ENCODE measurements at regions not wholly inside any gene's neighbourhood (a gene's known extent, or its start where the extent isn't known, plus 50 kb on each side); places are given as distances from the start of the nearest gene placed in this dataset.

DNA sequence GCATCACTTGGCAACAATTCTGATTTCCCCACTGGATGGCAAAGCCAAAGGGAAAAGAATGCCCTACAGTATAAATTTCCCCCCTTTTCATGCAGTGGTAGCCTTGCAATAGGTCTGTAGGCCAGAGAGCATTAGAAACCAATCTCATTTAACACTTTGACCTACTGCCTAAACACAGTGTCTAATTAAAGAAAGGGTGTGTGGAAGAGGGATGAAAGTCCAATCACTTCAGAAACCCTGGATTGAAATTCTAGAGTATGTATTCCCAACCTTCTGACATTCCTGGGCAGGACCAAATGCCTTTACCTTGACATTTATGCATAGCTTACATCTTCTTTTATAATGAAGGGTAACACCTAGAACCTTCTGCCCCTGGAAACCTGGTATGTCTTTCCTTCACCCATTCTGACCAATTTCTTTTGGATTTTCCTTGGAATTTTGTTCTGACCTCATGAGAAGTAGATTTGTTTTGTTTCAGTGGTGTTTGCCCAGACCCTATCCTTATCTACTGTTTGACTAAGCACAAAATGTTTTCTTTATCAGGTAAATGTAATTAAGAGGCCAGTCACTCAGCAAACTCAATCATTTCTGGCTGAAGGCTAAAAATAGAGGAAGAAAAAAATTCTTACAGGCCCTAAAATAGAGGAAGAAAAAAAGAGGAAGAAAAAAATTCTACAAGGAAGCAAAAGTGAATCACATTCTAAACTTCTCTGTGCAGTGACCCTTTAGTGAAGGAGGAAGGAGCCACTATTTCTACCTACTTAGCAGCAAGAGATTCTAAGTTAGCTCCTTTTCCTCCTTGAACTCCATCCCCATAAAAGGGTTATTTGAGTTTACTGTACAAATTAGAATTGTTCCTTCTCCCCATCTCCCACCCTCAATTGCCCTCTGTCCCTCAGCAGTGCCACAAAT, 129.5 kb upstream of the DSCAM start:
- no peak for DNase-seq (ENCODE audit: low read depth in 4 of 4, low spot score in 3 of 4)

DNA sequence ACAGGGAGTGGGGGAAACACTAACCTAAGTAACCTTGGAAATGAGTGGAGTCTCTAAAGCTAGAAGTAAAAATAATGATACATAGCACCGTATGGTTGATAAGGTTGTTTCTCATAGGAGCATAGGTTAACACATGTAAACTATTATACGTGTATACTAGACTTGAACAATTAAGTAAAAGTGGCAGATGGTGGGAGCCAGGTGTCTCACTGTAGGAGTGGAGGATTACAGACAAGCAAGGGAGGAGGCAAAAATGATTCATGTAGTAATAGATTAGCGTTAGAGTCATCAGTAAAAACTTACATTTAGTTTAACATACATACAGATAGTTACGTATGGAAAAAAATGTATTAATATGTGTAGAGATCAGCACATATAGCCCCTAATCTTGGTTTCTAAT, 138.4 kb upstream of the DSCAM start:
- no peak for DNase-seq (ENCODE audit: low read depth in 4 of 4, low spot score in 3 of 4)

DNA sequence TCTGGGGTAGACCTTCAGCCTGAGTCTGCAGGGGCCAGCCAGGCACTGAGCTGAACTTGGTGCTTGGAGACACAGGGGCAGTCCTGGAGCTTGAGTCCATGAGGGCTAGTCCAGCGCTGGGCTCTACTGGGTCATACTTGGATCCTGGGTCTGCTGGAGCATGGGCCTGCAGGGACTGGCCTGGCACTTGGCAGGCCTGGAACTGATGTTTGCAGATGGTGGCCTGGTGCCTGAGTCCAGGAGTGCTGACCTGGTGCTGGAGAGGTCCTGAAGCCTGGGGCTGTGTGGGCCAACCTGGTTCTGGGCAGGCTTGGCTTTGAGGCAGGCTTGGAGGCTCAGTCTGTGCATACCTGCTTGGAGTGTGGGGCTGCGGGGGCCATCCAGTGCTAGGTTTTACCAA, 143.4 kb upstream of the DSCAM start:
- no peak for DNase-seq (ENCODE audit: low read depth in 4 of 4, low spot score in 3 of 4)

DNA sequence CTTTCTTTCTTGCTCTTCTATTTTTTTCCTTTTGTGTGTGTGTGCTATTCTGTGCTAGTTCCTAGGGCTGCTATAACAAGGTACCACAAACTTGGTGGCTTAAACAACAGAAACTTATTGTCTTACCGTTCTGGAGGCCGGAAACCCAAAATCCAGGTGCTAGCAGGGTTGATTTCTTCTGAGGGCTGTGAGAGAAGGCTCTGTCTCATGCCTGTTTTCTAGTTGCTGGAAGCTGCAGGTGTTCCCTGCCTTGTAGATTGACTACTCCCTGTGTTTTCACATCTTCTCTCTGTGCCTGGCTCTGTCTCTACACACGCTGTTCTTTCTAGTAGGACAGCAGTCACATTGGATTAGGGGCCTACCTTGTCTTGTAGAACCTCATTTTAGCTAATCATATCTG, 150.9 kb upstream of the DSCAM start:
- no peak for DNase-seq (ENCODE audit: low read depth in 4 of 4, low spot score in 3 of 4)

DNA sequence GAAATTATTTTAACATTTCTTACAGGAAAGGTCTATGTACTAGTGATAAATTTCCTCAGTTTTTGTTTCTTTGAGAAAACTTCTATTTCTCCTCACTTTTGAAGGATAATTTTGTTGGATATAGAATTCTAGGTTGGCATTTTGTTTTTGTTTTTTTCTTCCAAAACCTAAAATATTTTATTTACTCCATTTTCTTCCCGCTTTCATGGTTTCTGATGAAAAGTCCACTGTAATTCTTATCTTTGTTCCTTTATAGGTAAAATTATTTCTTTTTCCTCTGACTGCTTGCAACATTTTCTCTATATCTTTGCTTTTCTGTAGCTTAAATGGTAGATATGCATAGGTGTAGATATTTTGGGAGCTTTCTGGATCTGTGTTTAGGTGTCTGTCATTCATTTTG, 153.9 kb upstream of the DSCAM start:
- DNase-seq (ENCODE audit: low read depth in 4 of 4, low spot score in 3 of 4), result no peak

- DNase-seq (ENCODE audit: low read depth in 4 of 4, low spot score in 3 of 4), result no peak
Measured at GRCh38 chr21:41006636-41007035, 159.7 kb upstream of the DSCAM start.

DNA sequence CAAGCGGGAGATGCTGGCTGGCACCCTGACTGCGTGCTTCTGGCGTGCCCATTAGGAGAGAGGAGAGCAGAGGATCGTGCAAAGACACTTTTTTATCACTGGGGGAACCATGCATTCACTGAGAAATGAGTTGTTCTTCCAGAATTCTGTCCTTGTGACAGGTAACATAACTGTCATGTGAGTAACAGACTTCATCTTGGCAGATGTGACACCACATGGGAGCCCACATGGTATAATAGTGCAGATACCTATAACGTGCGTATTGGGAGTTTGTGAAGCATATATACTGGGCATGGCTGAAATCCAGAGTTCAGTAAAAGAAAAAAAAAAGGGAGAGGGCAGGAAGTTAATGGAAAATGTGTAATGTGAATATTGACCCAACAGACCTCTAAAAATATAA, 159.6 kb upstream of the BACE2 start:
- DNase-seq (ENCODE audit: low read depth in 4 of 4, low spot score in 3 of 4), result no peak

GRCh38 chr21:41008974-41009373, 159.0 kb upstream of the BACE2 start:
- no peak for DNase-seq (ENCODE audit: low read depth in 4 of 4, low spot score in 3 of 4)

DNA sequence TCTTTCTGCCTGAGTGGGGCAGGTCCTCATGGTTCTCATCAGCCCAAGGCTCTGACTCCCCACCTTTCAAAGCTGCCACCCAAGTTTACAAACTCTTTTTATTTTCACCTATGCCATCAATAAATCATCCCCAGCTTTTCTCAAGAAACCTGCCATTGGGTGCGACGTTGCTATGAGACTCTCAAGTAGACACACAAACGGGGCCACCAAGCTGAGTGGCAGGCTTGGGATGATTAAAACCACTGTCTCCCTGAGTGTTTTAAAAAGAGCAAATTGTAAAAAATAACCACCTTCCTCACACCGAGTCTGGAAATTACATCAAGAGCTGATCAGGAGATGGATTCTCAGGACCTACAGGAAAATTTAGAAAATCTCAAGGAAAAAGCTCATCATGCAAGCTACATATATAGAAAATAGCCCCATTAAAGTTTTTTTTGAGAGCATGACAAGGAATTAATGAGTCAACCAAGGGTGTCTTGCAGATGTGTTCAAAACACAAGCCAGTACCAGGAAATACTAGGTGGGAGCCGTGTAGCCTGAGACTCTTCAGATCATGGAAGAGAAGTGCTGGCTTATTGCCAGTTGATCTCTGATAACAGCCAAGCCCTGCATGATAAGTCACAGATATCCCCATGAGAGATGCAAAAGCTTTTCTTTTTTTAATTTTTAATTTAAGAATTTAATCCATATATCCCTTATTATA, 158.4 kb upstream of the BACE2 start:
- no peak for DNase-seq (ENCODE audit: low read depth in 4 of 4, low spot score in 3 of 4)

DNA sequence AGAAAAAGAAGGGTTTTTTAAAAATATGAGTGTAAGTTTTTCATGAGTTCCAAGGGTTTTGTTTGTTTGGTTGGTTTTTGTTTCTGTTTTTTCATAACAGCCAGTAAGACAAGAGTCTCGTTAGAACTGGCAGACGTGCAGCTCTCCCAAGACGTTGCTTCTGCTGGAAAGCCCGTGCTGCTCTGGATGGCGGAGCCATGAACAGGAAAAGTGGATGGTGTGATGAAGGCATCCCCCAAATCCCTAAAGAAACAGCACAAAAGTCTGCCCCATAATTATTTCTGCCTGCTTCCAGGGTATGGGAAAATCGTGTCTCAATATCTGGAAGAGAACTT, 157.9 kb upstream of the BACE2 start:
- no peak for DNase-seq (ENCODE audit: low read depth in 4 of 4, low spot score in 3 of 4)

DNA sequence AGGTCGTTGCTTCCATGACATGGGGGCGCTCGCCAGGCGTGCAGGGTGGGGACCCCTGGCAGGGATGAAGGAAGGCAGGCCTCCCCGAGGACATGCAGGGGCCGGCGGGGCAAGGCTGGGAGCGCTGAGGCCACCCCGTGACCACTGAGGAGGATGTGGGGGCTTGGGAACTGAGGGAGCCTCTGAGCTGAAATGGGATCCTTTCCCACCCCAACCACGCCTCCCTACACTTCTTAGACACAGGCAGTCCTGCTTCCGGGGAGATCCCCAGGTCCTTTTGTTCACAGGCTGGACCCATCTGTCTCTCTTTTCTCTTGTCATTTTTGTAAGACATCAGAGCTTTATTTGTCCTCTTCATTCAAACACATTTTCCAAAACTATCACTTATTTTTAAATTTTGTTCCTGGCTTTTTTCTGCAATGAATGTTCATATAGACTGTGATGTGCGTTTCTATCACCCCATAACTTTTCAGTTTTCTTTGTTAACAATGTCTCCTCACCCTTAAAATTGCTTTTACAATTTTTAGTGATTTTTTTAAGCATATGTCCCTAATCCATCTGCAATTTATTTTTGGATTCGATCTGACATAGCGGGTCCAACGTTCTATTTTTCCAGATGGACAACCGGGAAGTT, 156.7 kb upstream of the BACE2 start:
- no peak for DNase-seq (ENCODE audit: low read depth in 4 of 4, low spot score in 3 of 4)

DNA sequence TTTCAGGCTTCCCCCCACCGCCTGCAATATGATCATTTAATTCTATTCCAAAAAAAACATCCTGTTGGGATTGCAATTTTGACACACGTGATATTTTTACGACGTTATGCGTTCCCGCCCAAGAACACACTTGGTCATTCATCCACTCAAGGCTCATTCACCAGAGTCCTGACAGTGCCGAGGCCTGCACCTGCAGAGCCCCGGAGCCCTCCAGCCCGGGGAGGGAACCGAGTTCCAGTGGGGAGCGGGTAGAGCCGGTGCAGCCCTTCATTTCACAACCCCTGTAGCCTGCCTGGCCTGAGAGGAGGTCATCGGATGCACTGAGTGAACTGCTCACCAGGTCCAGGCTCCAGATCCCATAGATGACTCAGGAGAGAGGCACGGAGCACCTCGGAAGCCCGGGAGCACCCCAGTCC, 156.0 kb upstream of the BACE2 start:
- no peak for DNase-seq (ENCODE audit: low read depth in 4 of 4, low spot score in 3 of 4)

DNA sequence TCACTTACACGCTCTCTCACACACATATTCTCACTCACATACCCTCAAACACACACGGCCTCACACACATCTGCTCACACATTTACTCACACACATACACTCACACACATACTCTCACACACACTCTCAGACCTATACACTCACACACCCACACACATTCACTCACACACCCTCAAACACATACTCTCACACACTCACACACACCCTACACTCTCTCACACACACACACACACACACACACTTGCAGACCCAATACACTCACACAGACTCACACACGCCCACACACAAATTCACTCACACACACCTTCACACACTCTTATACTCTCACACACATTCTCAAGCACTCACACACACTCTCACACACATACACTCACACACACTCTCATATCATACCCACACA, 155.5 kb upstream of the BACE2 start:
- DNase-seq (ENCODE audit: low read depth in 4 of 4, low spot score in 3 of 4), result no peak

DNA sequence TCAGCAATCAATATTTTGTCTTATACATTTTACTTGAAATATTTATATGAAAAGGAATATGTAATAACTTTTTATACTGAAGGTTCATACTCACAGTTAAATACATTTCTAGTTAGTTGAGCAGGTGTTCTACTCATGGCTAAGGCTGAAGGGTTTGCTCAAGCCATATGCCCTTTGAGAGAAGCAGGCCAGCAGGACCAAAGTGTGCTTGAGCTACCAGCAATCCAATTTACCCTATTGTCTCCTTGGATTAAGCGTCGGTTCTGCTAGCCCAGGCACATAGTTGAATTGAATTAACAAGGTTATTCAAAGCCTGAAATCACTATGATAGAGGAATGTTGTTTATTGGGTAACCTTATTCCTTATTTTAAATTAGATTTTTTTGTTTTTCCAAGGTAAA, 151.5 kb upstream of the BACE2 start:
- DNase-seq (ENCODE audit: low read depth in 4 of 4, low spot score in 3 of 4), result no peak

- DNase-seq (ENCODE audit: low read depth in 4 of 4, low spot score in 3 of 4), result no peak
Measured at GRCh38 chr21:41018431-41018830, 149.5 kb upstream of the BACE2 start.

DNA sequence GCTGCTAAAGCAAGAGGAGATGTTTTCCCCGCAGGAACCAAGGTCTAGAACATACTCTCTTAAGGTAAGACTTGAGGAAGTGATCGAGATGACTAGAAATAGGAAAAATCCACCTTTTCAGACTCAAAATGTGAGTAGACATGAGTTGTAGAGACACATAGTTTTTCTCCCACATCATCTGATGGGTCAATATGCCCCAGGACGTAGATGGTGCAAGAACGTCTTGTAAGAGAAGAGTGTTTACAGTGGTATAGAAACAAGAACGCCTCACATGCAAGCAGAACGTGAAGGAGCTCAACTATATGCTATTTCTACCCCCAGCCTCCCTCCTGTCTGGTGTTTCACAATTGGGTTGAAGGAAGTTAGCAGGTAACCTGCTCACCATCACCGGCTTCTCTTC, 144.0 kb upstream of the BACE2 start:
- DNase-seq (ENCODE audit: low read depth in 4 of 4, low spot score in 3 of 4), result no peak

GRCh38 chr21:41024341-41024740, 143.6 kb upstream of the BACE2 start:
- no peak for DNase-seq (ENCODE audit: low read depth in 4 of 4, low spot score in 3 of 4)

GRCh38 chr21:41024746-41025254, 143.2 kb upstream of the BACE2 start:
- DNase-seq (ENCODE audit: low read depth in 4 of 4, low spot score in 3 of 4), result no peak

DNA sequence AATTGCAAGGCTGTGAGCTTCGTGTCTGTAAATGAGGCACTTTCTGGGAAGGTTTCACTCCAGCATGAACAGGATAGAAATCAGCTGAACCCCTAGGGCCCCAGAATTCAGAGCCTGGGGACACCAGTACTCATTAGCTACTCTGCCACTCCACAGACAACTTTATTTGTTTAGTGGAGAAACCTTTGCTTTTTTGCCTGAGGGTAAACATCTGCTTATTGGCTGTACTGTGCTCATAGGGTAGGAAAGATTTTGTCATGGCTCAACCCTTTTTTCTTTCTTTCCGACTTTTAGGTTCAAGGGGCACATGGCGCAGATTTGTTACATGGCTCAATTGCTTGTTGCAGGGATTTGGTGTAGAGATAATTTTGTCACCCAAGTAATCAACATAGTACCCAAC, 138.4 kb upstream of the BACE2 start:
- DNase-seq (ENCODE audit: low read depth in 4 of 4, low spot score in 3 of 4), result no peak

- no peak for DNase-seq (ENCODE audit: low read depth in 4 of 4, low spot score in 3 of 4)
Measured at GRCh38 chr21:41031701-41032220, 136.2 kb upstream of the BACE2 start.

- DNase-seq (ENCODE audit: low read depth in 4 of 4, low spot score in 3 of 4), result no peak
Measured at GRCh38 chr21:41032541-41032940, 135.4 kb upstream of the BACE2 start.

All from right renal pelvis (tissue), 4 donors.